Activated T-cell treated with anti-CD3 and anti-CD28 coated beads for 24 hours (primary cell): ENCODE measurements at regions not wholly inside any gene's neighbourhood (a gene's known extent, or its start where the extent isn't known, plus 50 kb on each side); places are given as distances from the start of the nearest gene placed in this dataset.

ENCODE experiments used
- DNase-seq: peaks from one replicate; pipeline ENCODE4 v3.0.0-alpha.2; 2020; ENCODE audit warnings: low read depth

GRCh38 chr6:44606504-44606903, 219.0 kb downstream of the CDC5L start:
- DNase-seq = no peak

GRCh38 chr6:44606976-44607375, 219.5 kb downstream of the CDC5L start:
- no peak for DNase-seq

GRCh38 chr6:44608175-44608574, 220.7 kb downstream of the CDC5L start:
- DNase-seq = no peak

- no peak for DNase-seq
These were observed 221.6 kb downstream of the CDC5L start for GRCh38 chr6:44609051-44609612.

GRCh38 chr6:44614396-44614795, 226.9 kb downstream of the CDC5L start:
- no peak for DNase-seq

- DNase-seq = no peak
These were observed 228.1 kb downstream of the CDC5L start for GRCh38 chr6:44615621-44616020.

GRCh38 chr6:44617416-44617815, 229.9 kb downstream of the CDC5L start:
- no peak for DNase-seq

- no peak for DNase-seq
These were observed 230.9 kb downstream of the CDC5L start for GRCh38 chr6:44618371-44618770.

- DNase-seq = no peak
These were observed 233.4 kb downstream of the CDC5L start for GRCh38 chr6:44620922-44621321.

GRCh38 chr6:44621846-44622245, 234.3 kb downstream of the CDC5L start:
- no peak for DNase-seq

GRCh38 chr6:44622555-44622954, 235.0 kb downstream of the CDC5L start:
- no peak for DNase-seq

GRCh38 chr6:44622956-44623355, 235.4 kb downstream of the CDC5L start:
- DNase-seq = no peak

- DNase-seq = no peak
These were observed 236.7 kb downstream of the CDC5L start for GRCh38 chr6:44624226-44624625.

GRCh38 chr6:44624936-44625573, 237.5 kb downstream of the CDC5L start:
- no peak for DNase-seq

GRCh38 chr6:44625996-44626395, 238.5 kb downstream of the CDC5L start:
- no peak for DNase-seq

- no peak for DNase-seq
These were observed 239.1 kb downstream of the CDC5L start for GRCh38 chr6:44626616-44627015.

GRCh38 chr6:44627091-44627882, 239.8 kb downstream of the CDC5L start:
- DNase-seq = no peak

GRCh38 chr6:44627883-44628271, 240.4 kb downstream of the CDC5L start:
- DNase-seq = no peak

GRCh38 chr6:44628347-44628746, 240.8 kb downstream of the CDC5L start:
- DNase-seq = no peak

GRCh38 chr6:44629636-44630035, 242.1 kb downstream of the CDC5L start:
- no peak for DNase-seq

- DNase-seq = peak; percentile 16
These were observed 242.9 kb downstream of the CDC5L start for GRCh38 chr6:44630125-44631028.

GRCh38 chr6:44631968-44632367, 244.5 kb downstream of the CDC5L start:
- DNase-seq = no peak
